Neutrophil (primary cell): ENCODE measurements at regions not wholly inside any gene's neighbourhood (a gene's known extent, or its start where the extent isn't known, plus 50 kb on each side); places are given as distances from the start of the nearest gene placed in this dataset.

Experiments
- H3K27ac ChIP-seq: fragments of 200-600 bp; sonication (generic); 2 replicates; pipeline ENCODE4 v1.5.1; 2016; ENCODE audit warnings: mild to moderate bottlenecking, moderate library complexity
- H3K27me3 ChIP-seq: fragments of 200-600 bp; sonication (generic); 2 replicates; pipeline ENCODE4 v1.6.0; 2016; ENCODE audit warnings: mild to moderate bottlenecking
- H3K36me3 ChIP-seq: fragments of 200-600 bp; sonication (generic); 2 replicates; pipeline ENCODE4 v1.5.1; 2017
- H3K4me1 ChIP-seq, 2 experiments: fragments of 200-600 bp in 1 of 2; sonication (generic) in 1 of 2; 1 replicate in 1 of 2; 2 replicates in 1 of 2; pipeline versions ENCODE4 v1.5.1 to v1.6.1; 2013 to 2016; ENCODE audit warnings: low read depth in 1 of 2, low read length in 1 of 2, mild to moderate bottlenecking in 1 of 2, moderate library complexity in 1 of 2; ENCODE audit not compliant: control insufficient read depth in 1 of 2, insufficient read depth in 1 of 2
- H3K4me3 ChIP-seq, 2 experiments: fragments of 200-600 bp in 1 of 2; sonication (generic) in 1 of 2; 1 replicate in 1 of 2; 2 replicates in 1 of 2; pipeline ENCODE4 v1.5.1; 2013 to 2016; ENCODE audit warnings: low read depth in 1 of 2, low read length in 1 of 2, mild to moderate bottlenecking in 1 of 2, moderate library complexity in 1 of 2
- H3K9me3 ChIP-seq: fragments of 200-600 bp; sonication (generic); 2 replicates; pipeline ENCODE4 v1.5.1; 2016
- TF ChIP-seq, protein P1 (sequence below): fragments of 200-600 bp; sonication (generic); IDR thresholded peaks from 2 replicates; pipeline ENCODE4 v1.5.1; 2016; ENCODE audit warnings: antibody characterized with exemption

DNA sequence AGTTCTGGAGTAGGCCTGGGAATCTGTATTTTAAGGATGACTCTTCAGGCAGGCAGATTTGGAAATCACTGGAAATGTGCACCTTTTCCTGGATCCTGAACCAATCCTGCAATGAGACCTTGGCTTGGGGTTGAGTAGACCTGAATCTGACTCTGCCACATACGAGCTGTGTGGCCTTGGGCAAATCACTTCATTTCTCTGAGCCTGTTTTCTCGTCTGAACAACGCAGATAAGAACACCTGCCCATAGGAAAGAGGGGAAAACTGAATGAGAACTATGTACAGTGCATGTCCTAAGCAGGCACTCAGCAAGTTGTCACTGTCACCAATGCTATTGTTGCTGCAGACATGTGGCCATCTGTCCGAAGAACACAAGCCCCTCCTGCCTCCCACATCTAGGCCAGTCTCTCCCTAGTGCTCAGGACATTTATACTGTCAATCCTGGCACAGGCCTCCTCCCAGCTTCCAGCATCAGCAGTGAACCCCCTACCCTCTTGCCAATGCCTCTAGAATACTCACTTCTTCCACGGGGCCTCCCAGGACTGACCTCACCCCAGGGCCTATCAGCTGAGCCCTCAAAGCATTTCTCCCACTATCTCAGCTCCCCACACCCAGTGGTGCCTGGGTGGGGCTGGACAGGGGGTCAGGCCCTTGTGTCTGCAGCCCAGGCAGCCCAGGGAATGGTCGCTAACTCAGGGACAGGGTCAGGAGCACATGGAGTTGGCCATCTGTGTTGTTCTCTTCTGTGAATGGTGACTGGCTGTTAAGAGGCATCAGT, 88.8 kb upstream of the ZBTB40 start:
- Histone ChIP-seq H3K27me3 (peaks cover 20% of the 10 kb centered on the region), H3K9me3 (no peaks in the 10 kb centered on the region), H3K4me1 (no peaks in the 10 kb centered on the region), H3K36me3 (no peaks in the 10 kb centered on the region), H3K4me3 (no peak overlapping the region), H3K27ac (no peak overlapping the region)
- TF ChIP-seq, protein P1, sequence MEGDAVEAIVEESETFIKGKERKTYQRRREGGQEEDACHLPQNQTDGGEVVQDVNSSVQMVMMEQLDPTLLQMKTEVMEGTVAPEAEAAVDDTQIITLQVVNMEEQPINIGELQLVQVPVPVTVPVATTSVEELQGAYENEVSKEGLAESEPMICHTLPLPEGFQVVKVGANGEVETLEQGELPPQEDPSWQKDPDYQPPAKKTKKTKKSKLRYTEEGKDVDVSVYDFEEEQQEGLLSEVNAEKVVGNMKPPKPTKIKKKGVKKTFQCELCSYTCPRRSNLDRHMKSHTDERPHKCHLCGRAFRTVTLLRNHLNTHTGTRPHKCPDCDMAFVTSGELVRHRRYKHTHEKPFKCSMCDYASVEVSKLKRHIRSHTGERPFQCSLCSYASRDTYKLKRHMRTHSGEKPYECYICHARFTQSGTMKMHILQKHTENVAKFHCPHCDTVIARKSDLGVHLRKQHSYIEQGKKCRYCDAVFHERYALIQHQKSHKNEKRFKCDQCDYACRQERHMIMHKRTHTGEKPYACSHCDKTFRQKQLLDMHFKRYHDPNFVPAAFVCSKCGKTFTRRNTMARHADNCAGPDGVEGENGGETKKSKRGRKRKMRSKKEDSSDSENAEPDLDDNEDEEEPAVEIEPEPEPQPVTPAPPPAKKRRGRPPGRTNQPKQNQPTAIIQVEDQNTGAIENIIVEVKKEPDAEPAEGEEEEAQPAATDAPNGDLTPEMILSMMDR: no peak

DNA sequence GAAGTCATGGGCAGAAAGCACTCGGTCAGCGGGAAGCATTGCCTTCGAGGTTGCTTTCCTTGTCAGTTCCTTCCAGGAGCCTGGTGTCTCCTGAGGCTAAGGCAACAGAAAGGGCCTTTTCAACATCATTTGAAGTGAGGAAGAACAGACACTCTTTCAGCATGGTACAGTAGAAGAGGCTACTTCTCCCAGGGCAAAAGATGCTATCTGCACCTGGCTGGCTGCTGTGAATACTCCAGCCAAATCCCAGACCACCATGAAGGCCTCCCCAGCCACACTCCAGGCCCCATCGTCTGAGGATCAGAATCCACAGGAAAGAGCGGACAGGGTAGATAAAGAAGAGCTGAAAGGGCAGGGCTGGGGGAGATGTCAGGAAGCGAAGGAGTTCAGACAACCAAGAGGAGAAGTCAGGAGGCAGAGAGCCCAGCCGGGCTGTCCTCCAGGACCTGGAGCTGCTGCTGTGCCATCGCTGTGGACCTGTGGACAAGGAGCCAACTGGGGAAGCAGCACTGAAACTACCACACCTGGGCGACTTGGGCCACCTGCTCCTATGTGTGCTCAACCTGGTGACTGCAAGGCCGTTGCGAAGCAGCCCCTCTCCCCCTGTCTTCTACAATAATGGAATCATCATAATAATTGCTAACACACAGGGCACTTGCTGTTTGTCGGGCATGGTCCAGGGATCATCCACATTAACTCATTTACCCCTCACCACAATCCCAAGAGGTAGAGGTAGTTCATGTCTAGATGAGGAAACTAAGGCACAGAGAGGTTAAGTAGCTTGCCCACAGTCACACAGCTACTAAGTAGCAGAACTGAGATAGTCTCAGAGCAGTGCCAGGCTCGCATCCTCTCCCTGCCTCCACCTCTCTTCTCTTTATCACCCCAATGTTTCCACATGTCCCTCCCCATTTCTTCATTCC, 88.0 kb upstream of the ZBTB40 start:
- H3K4me3 ChIP-seq: no peak overlapping the region
- TF ChIP-seq, protein P1: no peak
- no peaks in the 10 kb centered on the region for H3K4me1 ChIP-seq
- H3K9me3 ChIP-seq: no peaks in the 10 kb centered on the region
- no peaks in the 10 kb centered on the region for H3K36me3 ChIP-seq
- no peak overlapping the region for H3K27ac ChIP-seq
- peaks cover 15% of the 10 kb centered on the region for H3K27me3 ChIP-seq

DNA sequence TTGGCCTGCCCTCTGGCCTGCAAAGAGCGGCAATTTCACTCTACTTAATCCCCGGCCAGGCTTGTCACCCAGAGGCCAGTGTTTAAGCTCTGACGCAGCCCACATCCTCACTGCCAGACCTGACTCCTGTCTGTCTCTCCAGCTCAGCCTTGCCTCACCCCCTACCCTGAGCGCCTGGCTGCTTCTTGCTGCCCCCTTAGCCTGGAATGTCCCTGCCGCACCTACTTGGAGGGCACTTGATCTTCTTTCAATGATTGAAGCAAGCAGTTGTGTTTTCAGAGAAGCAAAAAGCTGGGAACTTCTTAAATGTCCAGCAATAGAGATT, 87.4 kb upstream of the ZBTB40 start:
- no peaks in the 10 kb centered on the region for H3K4me1 ChIP-seq
- H3K9me3 ChIP-seq: no peaks in the 10 kb centered on the region
- H3K4me3 ChIP-seq: no peak overlapping the region
- TF ChIP-seq, protein P1: no peak
- H3K27me3 ChIP-seq: peaks cover 13% of the 10 kb centered on the region
- no peak overlapping the region for H3K27ac ChIP-seq
- no peaks in the 10 kb centered on the region for H3K36me3 ChIP-seq

DNA sequence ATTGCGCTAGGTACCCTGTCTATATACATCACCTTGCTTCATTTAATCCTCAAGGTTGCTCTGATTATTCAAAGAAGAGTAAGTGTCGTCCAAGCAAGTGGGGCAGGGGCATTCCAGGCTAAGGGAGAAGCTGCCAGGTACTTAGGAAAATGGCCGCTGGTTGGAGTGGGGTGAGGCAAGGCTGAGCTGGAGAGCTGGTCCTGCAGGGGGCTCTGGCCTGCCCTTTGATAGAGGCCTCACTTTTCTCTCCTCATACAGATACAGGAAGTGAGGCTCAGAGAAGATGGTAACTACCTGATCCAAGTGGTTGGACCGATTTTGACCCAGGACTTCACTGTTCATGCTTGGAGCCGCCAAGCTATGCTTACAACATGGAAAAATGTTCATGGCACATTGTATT, 86.9 kb upstream of the ZBTB40 start:
- Histone ChIP-seq H3K27ac (no peak overlapping the region), H3K4me3 (no peak overlapping the region), H3K27me3 (peaks cover 13% of the 10 kb centered on the region), H3K9me3 (no peaks in the 10 kb centered on the region), H3K4me1 (no peaks in the 10 kb centered on the region), H3K36me3 (no peaks in the 10 kb centered on the region)
- TF ChIP-seq, protein P1: no peak

DNA sequence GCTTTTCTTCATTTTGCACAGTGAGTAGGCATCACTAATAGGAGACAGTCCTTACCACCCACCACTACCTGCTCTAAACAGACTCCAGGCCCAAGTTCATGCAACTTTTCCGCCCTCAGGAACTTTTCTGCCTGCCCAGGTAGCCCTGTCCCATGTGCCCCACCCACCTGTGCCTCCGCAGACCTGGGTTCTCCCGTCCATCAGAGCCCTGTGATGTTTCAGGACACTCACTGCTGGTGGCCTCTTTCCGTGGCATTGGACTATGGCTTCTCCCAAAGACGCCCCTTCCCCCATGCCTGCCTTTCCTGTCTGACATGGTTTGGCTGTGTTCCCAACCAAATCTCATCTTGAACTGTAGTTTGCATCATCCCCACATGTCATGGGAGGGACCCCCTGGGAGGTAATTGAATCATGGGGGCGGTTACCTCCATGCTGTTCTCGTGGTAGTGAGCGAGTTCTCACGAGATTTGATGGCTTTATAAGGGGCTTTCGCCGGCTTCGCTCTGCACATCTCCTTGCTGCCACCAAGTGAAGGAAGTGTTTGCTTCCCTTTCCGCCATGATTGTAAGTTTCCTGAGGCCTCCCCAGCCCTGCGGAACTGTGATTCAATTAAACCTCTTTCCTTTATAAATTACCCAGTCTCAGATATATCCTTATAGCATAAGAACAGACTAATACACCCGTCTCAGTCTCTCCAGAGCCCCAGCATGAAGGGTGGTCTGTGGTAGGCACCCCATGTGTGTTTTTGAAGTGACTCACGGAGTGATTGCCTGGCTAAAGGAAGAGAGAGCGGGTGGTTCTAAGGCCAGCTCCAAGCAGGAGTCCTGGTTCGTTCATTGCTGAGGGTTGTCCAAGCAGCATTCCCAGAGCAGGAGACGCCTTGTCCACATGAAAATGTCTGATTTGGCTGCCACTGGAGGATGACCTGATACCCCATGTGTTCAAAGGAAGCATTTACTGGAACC, 86.0 kb upstream of the ZBTB40 start:
- Histone ChIP-seq H3K4me1 (no peaks in the 10 kb centered on the region), H3K4me3 (no peak overlapping the region), H3K9me3 (no peaks in the 10 kb centered on the region), H3K27ac (no peak overlapping the region), H3K27me3 (peaks cover 13% of the 10 kb centered on the region), H3K36me3 (no peaks in the 10 kb centered on the region)
- TF ChIP-seq, protein P1: no peak
